Keratinocyte (primary cell): ENCODE measurements at regions not wholly inside any gene's neighbourhood (a gene's known extent, or its start where the extent isn't known, plus 50 kb on each side); places are given as distances from the start of the nearest gene placed in this dataset.
"Not testable (repeated sequence)": the region's sequence is repeated elsewhere in the genome, so short reads cannot be mapped to it uniquely, and the experiment has no call there.

ENCODE experiments used
- DNase-seq: peaks from one replicate; pipeline ENCODE4 v3.0.0-alpha.2; 2011; ENCODE audit warnings: low read depth, missing footprints, low spot score
- FAIRE-seq: peaks from 2 replicates; lab custom pipeline; 2011; peaks lifted over from hg19 to GRCh38; lab: Jason Lieb, UNC
- H2AFZ ChIP-seq: 2 replicates; pipeline ENCODE4 v1.6.0; 2012; ENCODE audit warnings: low read length, control low read depth, inconsistent platforms; ENCODE audit not compliant: control insufficient read depth
- H3K27ac ChIP-seq: 2 replicates; pipeline ENCODE4 v1.5.1; 2011; ENCODE audit warnings: low read length; ENCODE audit not compliant: control insufficient read depth, insufficient read depth
- H3K27me3 ChIP-seq: 3 replicates; pipeline ENCODE4 v1.6.0; 2011; ENCODE audit warnings: low read length; ENCODE audit not compliant: control insufficient read depth, insufficient read depth; ENCODE audit errors: extremely low read depth
- H3K36me3 ChIP-seq, 2 experiments: 2 replicates in 1 of 2; 3 replicates in 1 of 2; pipeline ENCODE4 v1.5.1; 2011; ENCODE audit warnings: low read length in 2 of 2, mild to moderate bottlenecking in 1 of 2; ENCODE audit not compliant: control insufficient read depth in 2 of 2, insufficient read depth in 2 of 2; ENCODE audit errors: extremely low read depth in 1 of 2
- H3K4me1 ChIP-seq: 3 replicates; pipeline ENCODE4 v1.5.1; 2011; ENCODE audit warnings: low read length; ENCODE audit not compliant: control insufficient read depth, insufficient read depth; ENCODE audit errors: extremely low read depth
- H3K4me2 ChIP-seq: 3 replicates; pipeline ENCODE4 v1.6.0; 2011; ENCODE audit warnings: low read depth, low read length; ENCODE audit not compliant: control insufficient read depth, insufficient read depth; ENCODE audit errors: extremely low read depth
- H3K4me3 ChIP-seq, 3 experiments: fragments of 200-600 bp in 1 of 3; sonication (generic) in 1 of 3; 2 replicates in 2 of 3; 3 replicates in 1 of 3; pipeline ENCODE4 v1.5.1; 2011 to 2016; ENCODE audit warnings: low read length in 3 of 3, mild to moderate bottlenecking in 3 of 3, control low read depth in 2 of 3, inconsistent platforms in 1 of 3, low read depth in 1 of 3, mixed read lengths in 1 of 3, mixed run types in 1 of 3, moderate library complexity in 1 of 3; ENCODE audit not compliant: control insufficient read depth in 2 of 3, insufficient read depth in 2 of 3; ENCODE audit errors: extremely low read depth in 1 of 3
- H3K79me2 ChIP-seq: 2 replicates; pipeline ENCODE4 v1.6.0; 2012; ENCODE audit warnings: low read length; ENCODE audit not compliant: control insufficient read depth, insufficient read depth
- H3K9ac ChIP-seq: 3 replicates; pipeline ENCODE4 v1.6.0; 2011; ENCODE audit warnings: low read length; ENCODE audit not compliant: control insufficient read depth, insufficient read depth; ENCODE audit errors: extremely low read depth
- H3K9me1 ChIP-seq: 3 replicates; pipeline ENCODE4 v1.6.0; 2011; ENCODE audit warnings: low read length; ENCODE audit not compliant: control insufficient read depth, insufficient read depth; ENCODE audit errors: extremely low read depth
- H3K9me3 ChIP-seq: 2 replicates; pipeline ENCODE4 v1.5.1; 2012; ENCODE audit warnings: low read depth, low read length; ENCODE audit not compliant: control insufficient read depth
- H4K20me1 ChIP-seq: 3 replicates; pipeline ENCODE4 v1.6.0; 2011; ENCODE audit warnings: low read length; ENCODE audit not compliant: control insufficient read depth, insufficient read depth; ENCODE audit errors: extremely low read depth
- CTCF ChIP-seq, 3 experiments: IDR thresholded peaks in 1 of 3; conservative IDR thresholded peaks in 1 of 3; optimal IDR thresholded peaks in 1 of 3; 2 replicates in 2 of 3; 3 replicates in 1 of 3; pipeline versions ENCODE3 to v1.5.1; 2011; ENCODE audit warnings: low read length in 3 of 3, mild to moderate bottlenecking in 3 of 3, moderate library complexity in 2 of 3, control low read depth in 1 of 3, inconsistent platforms in 1 of 3; ENCODE audit not compliant: insufficient read depth in 2 of 3; ENCODE audit errors: extremely low read depth in 1 of 3
- EZH2 ChIP-seq: IDR thresholded peaks from one replicate; pipeline ENCODE4 v1.6.1; 2012; ENCODE audit warnings: inconsistent platforms, mild to moderate bottlenecking, low read length, moderate library complexity
- dilution Hi-C: fragments of 300-500 bp; cut with MboI; formaldehyde crosslinking; loops from one replicate; pipeline ENCODE4 v1.7.0; 2020; ENCODE audit warnings: low sequenced_read_pairs; ENCODE audit not compliant: extremely low pct_ligation_motif_present

- dilution Hi-C loops = no loop called here
- FAIRE-seq = no peak
Observed at GRCh38 chr4:115965588-115965987, 852.2 kb upstream of the NDST4 start.

GRCh38 chr4:115956054-115956796 lies 842.8 kb upstream of the NDST4 start:
- H3K4me3 ChIP-seq, H3K27ac ChIP-seq, H3K79me2 ChIP-seq, H3K9me3 ChIP-seq, H3K4me1 ChIP-seq, H3K9me1 ChIP-seq, FAIRE-seq, H3K9ac ChIP-seq, H2AFZ ChIP-seq, dilution Hi-C loops, H3K27me3 ChIP-seq, H3K4me2 ChIP-seq, DNase-seq, H3K36me3 ChIP-seq, H4K20me1 ChIP-seq: not testable (repeated sequence)

More at GRCh38 chr4:115965588-115965987, 852.2 kb upstream of the NDST4 start:
- Histone ChIP-seq H3K27me3 (no peaks in the 10 kb centered on the region), H3K36me3 (no peaks in the 10 kb centered on the region), H4K20me1 (no peaks in the 10 kb centered on the region), H3K4me2 (no peak overlapping the region), H3K9me3 (no peaks in the 10 kb centered on the region), H2AFZ (no peak overlapping the region), H3K4me3 (no peak overlapping the region), H3K79me2 (no peaks in the 10 kb centered on the region), H3K27ac (no peak overlapping the region), H3K9me1 (no peaks in the 10 kb centered on the region), H3K4me1 (peaks cover 5% of the 10 kb centered on the region), H3K9ac (no peak overlapping the region)
- TF ChIP-seq EZH2 (no peak), CTCF (optimal IDR thresholded peaks at IDR 0.05 in 1 of 3, IDR thresholded peaks at IDR 0.05 in 1 of 3, conservative IDR thresholded peaks at IDR 0.05 in 1 of 3; ENCODE audit: extremely low read depth in 1 of 3, insufficient read depth in 2 of 3, low read length in 3 of 3) (no peak)
- no peak for DNase-seq

- DNase-seq = no peak
- no peaks in the 10 kb centered on the region for H3K9me1 ChIP-seq
- H3K4me1 ChIP-seq = no peaks in the 10 kb centered on the region
- no peak overlapping the region for H3K4me2 ChIP-seq
- no peak for TF ChIP-seq CTCF (optimal IDR thresholded peaks at IDR 0.05 in 1 of 3, IDR thresholded peaks at IDR 0.05 in 1 of 3, conservative IDR thresholded peaks at IDR 0.05 in 1 of 3; ENCODE audit: extremely low read depth in 1 of 3, insufficient read depth in 2 of 3, low read length in 3 of 3)
- no peak for TF ChIP-seq EZH2
- no peaks in the 10 kb centered on the region for H3K36me3 ChIP-seq
- H3K27ac ChIP-seq = no peak overlapping the region
- no peaks in the 10 kb centered on the region for H4K20me1 ChIP-seq
- H3K9ac ChIP-seq = no peak overlapping the region
- H3K9me3 ChIP-seq = no peaks in the 10 kb centered on the region
- no peak overlapping the region for H3K4me3 ChIP-seq
- H2AFZ ChIP-seq = no peak overlapping the region
- no peaks in the 10 kb centered on the region for H3K79me2 ChIP-seq
- no peak for FAIRE-seq
- dilution Hi-C loops = no loop called here
- no peaks in the 10 kb centered on the region for H3K27me3 ChIP-seq
Observed at GRCh38 chr4:115950806-115951205, 837.4 kb upstream of the NDST4 start.
